Endothelial cell of umbilical vein (primary cell): ENCODE measurements at regions not wholly inside any gene's neighbourhood (a gene's known extent, or its start where the extent isn't known, plus 50 kb on each side); places are given as distances from the start of the nearest gene placed in this dataset.

Source experiments
- BruUV-seq: library from RNA; stranded (reverse); fragments of 400-500 nt; replicated peaks from 2 replicates; lab custom pipeline; 2021; lab: Mats Ljungman, UMichigan
- CTCF ChIA-PET: fragments of 300-600, 350-600 bp; sonication (Branson Sonifier 250); formaldehyde crosslinking; loops from one replicate; lab custom pipeline; 2021; ENCODE audit warnings: antibody characterized with exemption, inconsistent platforms; lab: Charles Lee
- POLR2A ChIA-PET: fragments of 300-600, 350-600 bp; sonication (Branson Sonifier 250); formaldehyde crosslinking; loops from one replicate; lab custom pipeline; 2021; ENCODE audit warnings: antibody characterized with exemption, inconsistent platforms; lab: Charles Lee
- DNase-seq: peaks from one replicate; pipeline ENCODE4 v3.0.0-alpha.2; 2011; ENCODE audit warnings: low read depth, low spot score
- FAIRE-seq: peaks from 2 replicates; lab custom pipeline; 2011; peaks lifted over from hg19 to GRCh38; lab: Jason Lieb, UNC
- H2AFZ ChIP-seq: 2 replicates; pipeline ENCODE4 v1.6.0; 2012; ENCODE audit warnings: low read depth, low read length, control low read depth, inconsistent platforms
- H3K27ac ChIP-seq: 2 replicates; pipeline ENCODE4 v1.5.1; 2011; ENCODE audit warnings: low read depth, mild to moderate bottlenecking, control low read depth, low read length, moderate library complexity; ENCODE audit not compliant: insufficient read depth
- H3K27me3 ChIP-seq, 2 experiments: 2 replicates each; pipeline versions ENCODE4 v1.6.0 to v1.6.1; 2011; ENCODE audit warnings: low read length in 2 of 2, mixed read lengths in 1 of 2; ENCODE audit not compliant: control insufficient read depth in 2 of 2, insufficient read depth in 2 of 2
- H3K36me3 ChIP-seq, 2 experiments: 2 replicates in 1 of 2; 3 replicates in 1 of 2; pipeline ENCODE4 v1.5.1; 2011; ENCODE audit warnings: low read length in 2 of 2, mild to moderate bottlenecking in 1 of 2, moderate library complexity in 1 of 2; ENCODE audit not compliant: control insufficient read depth in 2 of 2, insufficient read depth in 2 of 2; ENCODE audit errors: extremely low read depth in 1 of 2
- H3K4me1 ChIP-seq: 3 replicates; pipeline ENCODE4 v1.5.1; 2011; ENCODE audit warnings: mild to moderate bottlenecking, low read length; ENCODE audit not compliant: control insufficient read depth, insufficient read depth; ENCODE audit errors: extremely low read depth
- H3K4me2 ChIP-seq: 2 replicates; pipeline ENCODE4 v1.6.1; 2011; ENCODE audit warnings: low read length, control low read depth, mixed read lengths; ENCODE audit not compliant: insufficient read depth
- H3K4me3 ChIP-seq, 3 experiments: fragments of 200-600 bp in 1 of 3; sonication (generic), shearing (Covaris generic) in 1 of 3; replicated peaks in 1 of 3; 2 replicates each; pipeline ENCODE4 v1.5.1; 2011 to 2016; ENCODE audit warnings: control low read depth in 3 of 3, low read length in 3 of 3, mild to moderate bottlenecking in 2 of 3, inconsistent platforms in 1 of 3, low read depth in 1 of 3, moderate library complexity in 1 of 3; ENCODE audit not compliant: insufficient read depth in 1 of 3
- H3K79me2 ChIP-seq: 2 replicates; pipeline ENCODE4 v1.6.0; 2012; ENCODE audit warnings: low read length, inconsistent platforms; ENCODE audit not compliant: control insufficient read depth, insufficient read depth
- H3K9ac ChIP-seq: replicated peaks from 2 replicates; pipeline ENCODE3; 2011; ENCODE audit warnings: low read length, control low read depth; ENCODE audit not compliant: insufficient read depth; ENCODE audit errors: extremely low read depth
- H3K9me1 ChIP-seq: replicated peaks from 3 replicates; pipeline ENCODE4 v1.6.0; 2011; ENCODE audit warnings: mild to moderate bottlenecking, low read length; ENCODE audit not compliant: control insufficient read depth, insufficient read depth; ENCODE audit errors: extremely low read depth
- H3K9me3 ChIP-seq: replicated peaks from 2 replicates; pipeline ENCODE4 v1.5.1; 2012; ENCODE audit warnings: low read length, inconsistent platforms; ENCODE audit not compliant: control insufficient read depth, insufficient read depth
- H4K20me1 ChIP-seq: replicated peaks from 2 replicates; pipeline ENCODE3; 2011; ENCODE audit warnings: mild to moderate bottlenecking, low read length; ENCODE audit not compliant: control insufficient read depth, insufficient read depth; ENCODE audit errors: extremely low read depth
- EZH2 ChIP-seq: IDR thresholded peaks from 2 replicates; pipeline ENCODE4 v1.6.1; 2012; ENCODE audit warnings: borderline replicate concordance, low read depth, mild to moderate bottlenecking, moderate library complexity, low read length, inconsistent platforms; ENCODE audit not compliant: severe bottlenecking
- FOS ChIP-seq: IDR thresholded peaks from 2 replicates; pipeline ENCODE4 v1.6.1; 2011; ENCODE audit warnings: mild to moderate bottlenecking, low read length, moderate library complexity, borderline replicate concordance; ENCODE audit not compliant: insufficient read depth
- GATA2 ChIP-seq: IDR thresholded peaks from 2 replicates; pipeline ENCODE4 v1.7.0; 2011; ENCODE audit warnings: low read depth, mild to moderate bottlenecking, moderate library complexity, mixed read lengths, low read length; ENCODE audit not compliant: insufficient read length, insufficient read depth
- JUN ChIP-seq: IDR thresholded peaks from 2 replicates; pipeline ENCODE4 v1.6.1; 2011; ENCODE audit warnings: borderline replicate concordance, low read depth; ENCODE audit not compliant: insufficient read length, insufficient read depth
- MAX ChIP-seq: IDR thresholded peaks from 2 replicates; pipeline ENCODE4 v1.6.1; 2011; ENCODE audit not compliant: insufficient read depth, insufficient read length
- MYC ChIP-seq: IDR thresholded peaks from one replicate; pipeline ENCODE4 v1.6.1; 2011; ENCODE audit warnings: mild to moderate bottlenecking, low read depth, low read length
- POLR2A ChIP-seq: IDR thresholded peaks from 2 replicates; pipeline ENCODE4 v1.6.1; 2012; ENCODE audit warnings: low read depth, mild to moderate bottlenecking, control low read depth, low read length
- POLR2AphosphoS5 ChIP-seq: IDR thresholded peaks from 2 replicates; pipeline ENCODE4 v1.6.1; 2012; ENCODE audit warnings: low read depth, mild to moderate bottlenecking, control low read depth, low read length, moderate library complexity; ENCODE audit not compliant: insufficient read depth
- dilution Hi-C: fragments of 300-500 bp; cut with MboI; formaldehyde crosslinking; loops from one replicate; pipeline ENCODE4 v1.15.0; 2019; ENCODE audit warnings: low sequenced_read_pairs; ENCODE audit not compliant: extremely low pct_ligation_motif_present
- intact Hi-C: fragments of 100-400 bp; cut with micrococcal nuclease; formaldehyde crosslinking; loops from one replicate; pipeline ENCODE4 v1.10.0; 2022
- TF ChIP-seq, protein P1 (sequence below), 2 donors: IDR thresholded peaks; 1 replicate in 1 of 2; 2 replicates in 1 of 2; pipeline ENCODE4 v1.5.1; 2011; ENCODE audit warnings: low read length in 2 of 2, mild to moderate bottlenecking in 2 of 2, moderate library complexity in 2 of 2, control low read depth in 1 of 2, inconsistent platforms in 1 of 2, low read depth in 1 of 2; ENCODE audit not compliant: insufficient read depth in 1 of 2; ENCODE audit errors: extremely low read depth in 1 of 2

- H4K20me1 ChIP-seq, result no peaks in the 10 kb centered on the region
- no peak overlapping the region for H3K27ac ChIP-seq
- DNase-seq (no peak), FAIRE-seq (no peak)
- no TSS peak for BruUV-seq
- H3K79me2 ChIP-seq, result no peaks in the 10 kb centered on the region
- H3K9me1 ChIP-seq, result no peaks in the 10 kb centered on the region
- H3K9ac ChIP-seq, result no peak overlapping the region
- no peaks in the 10 kb centered on the region for H3K9me3 ChIP-seq
- intact Hi-C loops, result no loop called here
- no peaks in the 10 kb centered on the region for H3K27me3 ChIP-seq
- dilution Hi-C loops, result no loop called here
- CTCF ChIA-PET, result no interaction called here
- TF ChIP-seq, protein P1, sequence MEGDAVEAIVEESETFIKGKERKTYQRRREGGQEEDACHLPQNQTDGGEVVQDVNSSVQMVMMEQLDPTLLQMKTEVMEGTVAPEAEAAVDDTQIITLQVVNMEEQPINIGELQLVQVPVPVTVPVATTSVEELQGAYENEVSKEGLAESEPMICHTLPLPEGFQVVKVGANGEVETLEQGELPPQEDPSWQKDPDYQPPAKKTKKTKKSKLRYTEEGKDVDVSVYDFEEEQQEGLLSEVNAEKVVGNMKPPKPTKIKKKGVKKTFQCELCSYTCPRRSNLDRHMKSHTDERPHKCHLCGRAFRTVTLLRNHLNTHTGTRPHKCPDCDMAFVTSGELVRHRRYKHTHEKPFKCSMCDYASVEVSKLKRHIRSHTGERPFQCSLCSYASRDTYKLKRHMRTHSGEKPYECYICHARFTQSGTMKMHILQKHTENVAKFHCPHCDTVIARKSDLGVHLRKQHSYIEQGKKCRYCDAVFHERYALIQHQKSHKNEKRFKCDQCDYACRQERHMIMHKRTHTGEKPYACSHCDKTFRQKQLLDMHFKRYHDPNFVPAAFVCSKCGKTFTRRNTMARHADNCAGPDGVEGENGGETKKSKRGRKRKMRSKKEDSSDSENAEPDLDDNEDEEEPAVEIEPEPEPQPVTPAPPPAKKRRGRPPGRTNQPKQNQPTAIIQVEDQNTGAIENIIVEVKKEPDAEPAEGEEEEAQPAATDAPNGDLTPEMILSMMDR (IDR thresholded peaks at IDR 0.05; ENCODE audit: extremely low read depth in 1 of 2, insufficient read depth in 1 of 2, low read depth in 1 of 2, low read length in 2 of 2), result no peak
- H3K4me2 ChIP-seq, result no peak overlapping the region
- no peak overlapping the region for H3K4me3 ChIP-seq
- POLR2A ChIA-PET, result no interaction called here
- no peaks in the 10 kb centered on the region for H3K36me3 ChIP-seq
- no peaks in the 10 kb centered on the region for H3K4me1 ChIP-seq
- no peak overlapping the region for H2AFZ ChIP-seq
These were observed 698.1 kb upstream of the NRP1 start for GRCh38 chr10:34032564-34032963.

DNA sequence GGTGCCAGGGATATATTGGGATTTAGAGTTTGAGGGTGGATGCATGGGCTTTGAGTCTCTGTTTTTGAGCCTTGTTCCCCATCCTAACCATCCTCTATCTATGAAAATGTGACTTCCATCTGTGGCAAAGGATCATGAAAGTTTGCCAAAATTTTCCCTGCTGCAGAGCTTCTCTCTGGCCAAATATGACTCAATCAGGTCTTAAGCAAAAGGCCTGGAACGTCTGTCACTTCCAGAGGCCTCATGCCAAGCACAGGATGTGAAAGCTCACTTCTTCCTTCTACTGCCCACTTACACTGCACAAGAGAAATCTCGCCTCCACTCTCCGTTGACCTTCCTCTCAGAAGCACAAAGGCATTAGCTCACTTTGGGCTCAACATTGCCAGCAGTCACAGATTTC lies 696.9 kb upstream of the NRP1 start:
- H3K4me1 ChIP-seq, result no peaks in the 10 kb centered on the region
- FAIRE-seq, result no peak
- no peak overlapping the region for H3K4me3 ChIP-seq
- no peak for DNase-seq
- H4K20me1 ChIP-seq, result no peaks in the 10 kb centered on the region
- H3K27ac ChIP-seq, result no peak overlapping the region
- H3K9me1 ChIP-seq, result no peaks in the 10 kb centered on the region
- no peak overlapping the region for H2AFZ ChIP-seq
- BruUV-seq, result no TSS peak
- H3K79me2 ChIP-seq, result no peaks in the 10 kb centered on the region
- dilution Hi-C loops (no loop called here), intact Hi-C loops (no loop called here)
- no peak overlapping the region for H3K4me2 ChIP-seq
- CTCF ChIA-PET, result no interaction called here
- H3K27me3 ChIP-seq, result no peaks in the 10 kb centered on the region
- no peak overlapping the region for H3K9ac ChIP-seq
- TF ChIP-seq, protein P1 (IDR thresholded peaks at IDR 0.05; ENCODE audit: extremely low read depth in 1 of 2, insufficient read depth in 1 of 2, low read depth in 1 of 2, low read length in 2 of 2), result no peak
- TF ChIP-seq JUN, result no peak
- TF ChIP-seq FOS, result no peak
- no peak for TF ChIP-seq MYC
- no peak for TF ChIP-seq EZH2
- no peak for TF ChIP-seq POLR2AphosphoS5
- TF ChIP-seq GATA2, result no peak
- TF ChIP-seq POLR2A, result no peak
- TF ChIP-seq MAX, result no peak
- POLR2A ChIA-PET, result no interaction called here
- no peaks in the 10 kb centered on the region for H3K9me3 ChIP-seq
- H3K36me3 ChIP-seq, result no peaks in the 10 kb centered on the region
